Hepatocyte (in vitro differentiated cells): ENCODE measurements at regions not wholly inside any gene's neighbourhood (a gene's known extent, or its start where the extent isn't known, plus 50 kb on each side); places are given as distances from the start of the nearest gene placed in this dataset.

Experiments
- CTCF ChIP-seq: fragments of 200-600 bp; sonication (generic); IDR thresholded peaks from 2 replicates; pipeline ENCODE4 v1.5.1; 2016; ENCODE audit warnings: antibody characterized with exemption, mild to moderate bottlenecking; ENCODE audit not compliant: poor library complexity
- EZH2 ChIP-seq: fragments of 200-600 bp; sonication (generic); IDR thresholded peaks from 2 replicates; pipeline ENCODE4 v1.6.1; 2016; ENCODE audit warnings: antibody characterized with exemption, mild to moderate bottlenecking, borderline replicate concordance

- TF ChIP-seq CTCF (no peak), EZH2 (no peak)
These were observed 151.2 kb upstream of the NFE2L3 start for GRCh38 chr7:26000841-26001240.
